ES-I3 (cell line): ENCODE measurements at regions not wholly inside any gene's neighbourhood (a gene's known extent, or its start where the extent isn't known, plus 50 kb on each side); places are given as distances from the start of the nearest gene placed in this dataset.

Source experiments
- H3K36me3 ChIP-seq: 2 replicates; pipeline ENCODE4 v1.6.1; 2013; ENCODE audit warnings: mild to moderate bottlenecking, low read length, control low read depth, moderate library complexity; ENCODE audit not compliant: insufficient read depth
- H3K4me1 ChIP-seq: 2 replicates; pipeline ENCODE4 v1.6.1; 2013; ENCODE audit warnings: mild to moderate bottlenecking, control low read depth, low read length; ENCODE audit not compliant: insufficient read depth
- H3K9ac ChIP-seq: 2 replicates; pipeline ENCODE4 v1.6.1; 2013; ENCODE audit warnings: low read depth, mild to moderate bottlenecking, low read length, moderate library complexity
- H3K9me3 ChIP-seq: 2 replicates; pipeline ENCODE4 v1.6.1; 2013; ENCODE audit warnings: mild to moderate bottlenecking, low read length, moderate library complexity; ENCODE audit not compliant: control insufficient read depth, insufficient read depth

DNA sequence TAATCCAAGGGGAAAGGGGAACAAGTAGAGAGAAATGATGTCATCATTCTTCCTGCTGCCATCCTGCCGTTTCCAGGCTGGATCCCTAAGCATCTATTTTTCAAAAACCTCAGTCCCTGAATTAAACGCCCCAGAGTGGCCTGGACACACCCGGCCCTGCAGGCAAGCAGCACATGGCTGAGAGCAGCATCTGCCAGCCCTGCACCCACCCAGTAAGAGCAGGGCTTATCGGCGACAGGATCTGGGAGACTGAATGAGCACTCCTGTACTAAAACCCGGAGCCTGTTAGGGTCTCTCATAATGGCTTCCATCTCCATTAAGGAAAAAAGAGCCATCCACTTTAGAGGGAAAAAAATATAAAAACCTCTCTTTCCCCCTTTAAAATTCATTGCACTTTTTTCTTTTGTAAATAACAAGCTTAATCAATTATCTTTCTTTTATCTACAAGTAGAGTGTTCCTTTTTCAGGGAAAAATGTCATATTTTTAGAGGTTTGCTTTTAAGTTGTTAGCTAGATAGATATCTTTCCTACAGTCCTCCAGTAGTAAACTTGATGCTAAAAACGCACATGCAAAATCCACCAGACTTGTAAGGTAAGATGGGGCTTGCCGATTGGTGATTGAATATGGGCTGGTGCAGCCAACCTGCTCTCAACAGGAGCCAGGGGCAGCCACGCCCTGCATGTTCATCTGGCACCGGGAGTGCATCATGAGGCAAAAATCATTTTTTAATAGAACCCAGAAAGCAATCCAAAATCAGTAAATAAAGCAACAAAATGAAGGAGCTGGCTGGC is 457.8 kb downstream of the EIPR1 start:
- H3K4me1 ChIP-seq = no peaks in the 10 kb centered on the region
- H3K9ac ChIP-seq = no peak overlapping the region
- no peaks in the 10 kb centered on the region for H3K36me3 ChIP-seq
- no peaks in the 10 kb centered on the region for H3K9me3 ChIP-seq

DNA sequence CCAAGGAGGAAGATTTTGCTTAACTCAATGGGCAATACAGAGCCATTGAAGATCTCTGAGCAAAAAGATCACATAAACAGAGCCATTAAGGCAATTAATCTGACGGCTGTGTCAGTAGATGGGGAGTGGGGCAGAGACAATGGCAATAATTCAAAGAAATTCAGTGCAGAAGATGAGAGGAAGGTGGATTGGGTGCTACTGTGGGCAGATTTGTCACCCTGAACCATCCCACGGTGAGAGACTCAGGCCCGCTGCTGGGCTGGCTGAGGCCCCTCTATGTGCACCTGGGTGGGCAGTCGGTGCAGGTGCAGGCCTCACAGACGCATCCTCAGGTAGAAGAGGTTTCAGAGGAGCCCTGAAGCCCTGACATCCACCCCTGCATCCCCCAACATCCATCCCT is 458.6 kb downstream of the EIPR1 start:
- H3K36me3 ChIP-seq = no peaks in the 10 kb centered on the region

DNA sequence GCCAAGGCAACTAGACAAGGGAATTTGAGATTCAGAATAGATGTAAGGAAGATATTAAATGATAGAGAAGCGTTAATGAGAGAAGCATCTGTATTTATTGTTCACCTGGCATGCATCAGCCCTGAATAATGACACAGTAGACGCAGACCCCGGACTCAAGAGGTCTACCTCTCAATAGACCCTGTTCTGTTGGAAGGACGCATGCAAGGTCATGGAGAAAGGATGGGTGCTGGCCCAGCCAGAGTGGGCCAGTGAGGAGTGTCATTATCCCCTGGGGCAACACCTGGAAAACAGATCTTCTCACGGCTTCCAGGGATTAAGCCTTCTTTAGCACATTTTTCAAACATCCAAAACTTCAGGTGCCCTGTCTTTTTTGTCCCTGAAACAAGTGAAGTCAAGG is 461.0 kb downstream of the EIPR1 start:
- no peaks in the 10 kb centered on the region for H3K4me1 ChIP-seq
- no peak overlapping the region for H3K9ac ChIP-seq
- no peaks in the 10 kb centered on the region for H3K9me3 ChIP-seq
- no peaks in the 10 kb centered on the region for H3K36me3 ChIP-seq

More for the DNA sequence above, 458.6 kb downstream of the EIPR1 start:
- no peaks in the 10 kb centered on the region for H3K4me1 ChIP-seq
- H3K9me3 ChIP-seq = no peaks in the 10 kb centered on the region
- H3K9ac ChIP-seq = no peak overlapping the region

DNA sequence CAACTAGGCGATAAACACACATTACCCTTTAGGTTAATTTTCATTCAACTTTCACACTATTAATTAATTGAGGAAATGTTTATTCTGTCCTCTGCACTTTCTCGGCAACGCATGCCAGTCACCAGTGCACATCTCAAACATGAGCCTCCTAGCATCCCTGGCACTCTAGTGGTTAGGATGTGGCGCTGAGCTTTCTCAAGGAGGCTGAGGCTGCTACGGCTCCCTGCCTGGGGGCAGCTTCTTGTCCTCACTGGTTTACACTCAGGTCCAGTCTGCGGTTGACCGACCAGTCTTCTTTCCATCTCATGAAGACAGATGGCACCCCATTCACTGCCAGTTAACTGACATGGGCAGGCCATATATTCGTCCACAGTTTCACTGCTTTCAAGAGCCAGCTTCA is 463.4 kb downstream of the EIPR1 start:
- Histone ChIP-seq H3K9me3 (no peaks in the 10 kb centered on the region), H3K9ac (no peak overlapping the region), H3K36me3 (no peaks in the 10 kb centered on the region), H3K4me1 (no peaks in the 10 kb centered on the region)

DNA sequence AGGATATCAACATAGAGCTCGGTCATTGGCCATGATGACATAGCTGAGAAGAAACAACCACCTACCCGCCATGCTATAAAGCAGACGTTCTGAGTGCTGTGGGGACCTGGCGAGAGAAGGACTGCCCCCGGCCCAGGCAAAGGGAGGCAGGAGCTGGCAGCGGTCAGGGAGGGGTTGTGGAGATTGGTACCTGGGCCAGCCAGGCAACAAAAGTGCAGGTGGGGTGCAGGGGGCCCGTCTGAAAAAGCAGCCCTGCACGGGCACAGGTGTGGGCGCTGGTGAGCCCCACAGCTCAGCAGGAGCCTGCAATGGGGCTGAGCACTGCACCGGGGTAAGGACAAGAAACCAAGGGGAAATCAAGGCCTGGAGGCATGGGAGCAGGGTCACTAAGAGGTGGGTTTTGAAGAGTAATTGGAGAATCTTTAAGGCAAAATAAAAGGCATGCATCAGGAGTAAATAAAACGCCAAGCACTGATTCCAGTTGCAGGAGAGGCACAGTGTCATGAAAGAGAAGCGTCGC is 464.0 kb downstream of the EIPR1 start:
- Histone ChIP-seq H3K9ac (no peak overlapping the region), H3K36me3 (no peaks in the 10 kb centered on the region), H3K9me3 (no peaks in the 10 kb centered on the region), H3K4me1 (no peaks in the 10 kb centered on the region)

DNA sequence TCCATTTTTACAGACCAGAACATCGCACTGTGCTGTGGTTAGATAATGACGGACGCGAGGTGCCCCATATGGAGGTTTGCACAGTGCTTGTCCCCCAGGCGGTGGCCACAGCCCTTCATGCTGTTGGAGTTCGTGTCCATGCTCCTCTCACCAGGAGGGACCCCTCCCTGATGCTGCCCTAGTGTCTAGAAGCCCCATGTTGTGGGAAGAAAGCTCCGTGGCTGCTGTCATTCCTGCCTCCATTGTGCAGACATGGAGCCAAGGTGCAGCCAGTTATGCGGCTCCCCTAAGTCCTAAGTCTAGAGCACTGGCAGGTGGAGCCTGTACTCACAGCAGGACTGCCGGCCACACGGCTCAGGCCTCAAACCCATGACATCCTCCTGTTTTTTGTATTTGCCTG is 464.9 kb downstream of the EIPR1 start:
- H3K9me3 ChIP-seq = no peaks in the 10 kb centered on the region
- no peaks in the 10 kb centered on the region for H3K4me1 ChIP-seq

DNA sequence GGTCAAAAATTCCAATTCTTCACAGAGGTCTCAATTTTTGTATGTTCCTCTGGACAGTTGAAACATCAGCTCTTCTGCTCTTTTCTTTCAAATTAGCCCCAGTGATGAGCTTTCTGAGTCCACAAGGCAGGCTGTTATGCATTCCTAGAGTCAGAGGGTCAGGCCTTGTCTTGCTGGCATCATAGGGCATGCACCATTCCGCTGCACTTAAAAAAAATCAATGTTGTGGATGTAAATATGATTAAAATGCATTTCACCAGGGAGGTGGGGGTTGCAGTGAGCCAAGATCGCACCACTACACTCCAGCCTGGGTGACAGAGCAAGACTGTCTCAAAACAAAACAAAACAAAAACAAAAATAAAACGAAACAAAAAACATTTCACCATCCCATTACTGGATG is 465.3 kb downstream of the EIPR1 start:
- Histone ChIP-seq H3K4me1 (no peaks in the 10 kb centered on the region), H3K9ac (no peak overlapping the region), H3K36me3 (no peaks in the 10 kb centered on the region), H3K9me3 (no peaks in the 10 kb centered on the region)

More for the DNA sequence above, 464.9 kb downstream of the EIPR1 start:
- Histone ChIP-seq H3K36me3 (no peaks in the 10 kb centered on the region), H3K9ac (no peak overlapping the region)

DNA sequence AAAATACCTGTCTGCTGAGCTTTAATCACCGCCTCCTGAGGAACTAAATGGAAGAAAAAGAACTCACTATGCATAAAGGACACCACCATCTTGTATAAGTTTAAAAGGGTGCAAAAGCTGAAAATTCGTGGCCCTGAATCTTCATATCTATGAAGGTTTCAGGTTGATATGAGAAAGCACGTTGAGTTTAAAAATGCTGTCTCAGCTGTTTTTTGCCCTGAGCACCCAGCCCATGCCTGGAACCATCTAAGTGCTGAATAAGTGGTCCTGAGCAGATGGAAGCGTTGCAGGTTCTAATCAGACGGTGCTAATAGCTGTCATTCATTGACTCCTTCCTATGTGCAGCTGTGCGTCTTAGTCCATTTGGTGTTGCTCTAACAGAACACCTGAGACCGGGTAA is 467.4 kb downstream of the EIPR1 start:
- H3K9ac ChIP-seq = no peak overlapping the region
- H3K36me3 ChIP-seq = no peaks in the 10 kb centered on the region
- H3K9me3 ChIP-seq = no peaks in the 10 kb centered on the region
- no peaks in the 10 kb centered on the region for H3K4me1 ChIP-seq

DNA sequence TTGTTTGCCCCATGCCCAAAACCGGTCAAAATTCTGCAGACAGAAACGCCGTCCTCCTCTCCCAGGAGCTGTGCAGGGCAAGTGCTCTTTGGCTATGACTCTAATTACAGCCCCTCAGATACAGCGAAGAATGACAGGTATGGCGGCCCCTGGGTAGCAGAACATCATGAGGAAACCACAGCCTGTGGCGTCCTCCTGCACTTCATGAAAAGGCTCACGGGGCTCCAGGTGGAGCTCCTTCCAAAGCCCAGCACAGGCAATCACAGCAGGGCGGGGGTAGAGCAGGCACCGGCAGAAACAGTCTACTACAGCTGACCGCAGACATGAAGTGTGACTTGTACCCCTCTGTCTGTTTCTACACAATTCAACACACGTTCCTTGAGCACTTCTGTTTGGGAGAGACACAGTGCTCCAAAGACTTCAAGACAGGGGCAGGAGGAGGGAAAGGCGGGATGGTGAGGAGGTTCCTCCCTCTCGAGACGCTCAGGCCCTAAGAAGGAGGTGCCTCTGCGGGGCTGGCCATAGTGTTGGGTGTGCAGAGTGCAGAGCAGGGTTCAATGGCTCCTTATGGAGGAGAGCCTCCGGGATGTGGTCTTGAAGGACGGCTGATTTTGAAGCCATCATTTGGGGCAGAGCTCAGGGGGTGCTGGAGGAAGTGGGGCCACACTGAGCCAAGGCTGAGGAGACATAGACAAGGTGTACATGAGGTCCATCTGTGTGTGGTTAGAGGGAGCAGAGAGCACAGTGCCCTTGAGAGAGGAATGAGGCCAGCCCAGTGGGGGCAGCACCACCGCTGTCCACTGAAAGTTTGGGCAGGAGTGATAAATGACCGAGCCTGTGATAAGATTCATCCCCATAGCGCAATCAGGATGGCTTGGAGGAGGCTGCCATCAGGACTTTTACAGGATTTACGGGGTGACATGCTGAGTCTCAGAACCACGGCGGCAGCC is 468.3 kb downstream of the EIPR1 start:
- H3K9me3 ChIP-seq = no peaks in the 10 kb centered on the region
- no peak overlapping the region for H3K9ac ChIP-seq
- H3K4me1 ChIP-seq = no peaks in the 10 kb centered on the region
- no peaks in the 10 kb centered on the region for H3K36me3 ChIP-seq

DNA sequence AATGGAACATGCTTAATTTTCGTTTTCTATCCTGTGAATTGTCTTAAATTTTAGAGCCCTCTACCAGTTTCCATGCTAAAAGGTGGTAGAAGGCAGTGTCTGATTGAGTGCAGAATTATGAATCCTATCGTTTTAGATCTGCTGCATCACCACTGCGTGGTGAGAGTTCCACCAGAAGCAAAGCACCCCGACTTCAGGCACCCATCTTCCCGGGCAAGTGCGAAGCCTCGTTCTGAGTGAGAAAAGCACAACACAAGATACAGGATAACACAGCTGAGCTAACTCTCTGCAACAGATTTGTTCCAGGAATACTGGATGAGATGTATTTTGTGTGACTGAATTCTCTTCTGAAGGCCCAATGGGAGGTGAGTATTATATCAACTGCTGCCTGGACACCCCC is 471.5 kb downstream of the EIPR1 start:
- H3K36me3 ChIP-seq = no peaks in the 10 kb centered on the region
- H3K4me1 ChIP-seq = no peaks in the 10 kb centered on the region
- H3K9me3 ChIP-seq = no peaks in the 10 kb centered on the region
- no peak overlapping the region for H3K9ac ChIP-seq

DNA sequence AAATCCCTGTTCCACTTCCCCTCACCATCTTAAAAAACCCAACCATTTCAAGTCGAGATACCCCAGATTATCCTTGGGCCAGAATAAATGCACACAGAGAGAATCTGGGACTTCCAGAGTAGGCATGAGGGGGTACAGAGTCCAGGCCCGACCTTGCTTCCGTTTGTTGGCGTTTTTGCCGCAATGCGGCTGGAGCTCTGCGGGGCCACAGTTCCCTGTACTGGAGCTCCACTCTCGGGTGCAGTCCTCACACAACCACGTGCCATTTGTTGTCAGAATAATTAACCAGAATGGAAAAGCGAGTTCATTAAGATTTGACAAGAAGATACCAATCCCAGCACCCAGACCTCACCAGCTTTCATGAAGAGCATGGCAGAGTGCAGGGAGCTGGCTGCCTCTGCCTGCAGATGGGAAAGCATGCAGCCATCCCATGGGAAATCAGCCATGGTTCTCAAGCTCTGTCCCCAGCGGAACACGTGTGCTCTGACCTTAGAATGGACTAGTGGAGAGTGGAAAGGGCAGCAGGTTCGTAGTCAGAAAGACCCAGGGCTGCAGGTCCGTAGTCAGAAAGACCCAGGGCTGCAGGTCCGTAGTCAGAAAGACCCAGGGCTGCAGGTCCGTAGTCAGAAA is 472.8 kb downstream of the EIPR1 start:
- Histone ChIP-seq H3K4me1 (no peaks in the 10 kb centered on the region), H3K36me3 (no peaks in the 10 kb centered on the region), H3K9ac (no peak overlapping the region), H3K9me3 (no peaks in the 10 kb centered on the region)

DNA sequence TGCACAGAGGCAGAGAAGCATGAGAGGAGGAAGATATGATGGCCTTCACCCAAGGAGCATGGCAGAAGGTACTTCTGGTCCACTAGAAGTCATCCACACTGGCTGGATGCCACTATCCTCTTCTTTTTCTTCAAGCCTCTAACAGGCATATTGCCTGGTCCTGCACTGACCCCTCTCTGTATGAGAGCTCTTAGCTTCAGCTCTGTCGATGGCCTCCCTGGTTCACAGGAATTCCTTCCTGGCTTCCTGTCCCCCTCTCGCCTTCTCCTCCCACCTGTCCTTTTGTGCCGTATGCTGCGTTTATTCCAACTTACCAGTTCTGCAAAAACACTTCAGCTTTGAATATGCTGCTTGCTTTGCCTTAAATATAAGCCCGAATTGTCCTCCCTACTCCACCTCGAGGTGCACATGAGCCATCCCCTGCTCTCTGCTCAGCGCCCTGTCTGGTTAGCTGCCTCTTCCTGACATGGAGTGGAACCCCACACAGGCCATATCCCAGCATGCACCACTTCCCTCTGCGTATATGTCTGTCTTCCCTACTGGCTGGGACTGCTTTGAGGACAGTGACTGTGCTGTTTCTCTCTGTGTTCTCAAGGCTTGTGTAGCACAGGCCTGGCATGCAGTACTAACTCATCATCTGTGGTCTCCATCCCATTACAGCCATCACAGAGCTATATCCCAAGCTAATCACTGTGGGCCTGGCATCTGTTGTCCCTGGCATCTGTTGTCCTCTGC is 474.9 kb downstream of the EIPR1 start:
- H3K4me1 ChIP-seq = no peaks in the 10 kb centered on the region
- no peaks in the 10 kb centered on the region for H3K9me3 ChIP-seq
- H3K9ac ChIP-seq = no peak overlapping the region
- no peaks in the 10 kb centered on the region for H3K36me3 ChIP-seq

DNA sequence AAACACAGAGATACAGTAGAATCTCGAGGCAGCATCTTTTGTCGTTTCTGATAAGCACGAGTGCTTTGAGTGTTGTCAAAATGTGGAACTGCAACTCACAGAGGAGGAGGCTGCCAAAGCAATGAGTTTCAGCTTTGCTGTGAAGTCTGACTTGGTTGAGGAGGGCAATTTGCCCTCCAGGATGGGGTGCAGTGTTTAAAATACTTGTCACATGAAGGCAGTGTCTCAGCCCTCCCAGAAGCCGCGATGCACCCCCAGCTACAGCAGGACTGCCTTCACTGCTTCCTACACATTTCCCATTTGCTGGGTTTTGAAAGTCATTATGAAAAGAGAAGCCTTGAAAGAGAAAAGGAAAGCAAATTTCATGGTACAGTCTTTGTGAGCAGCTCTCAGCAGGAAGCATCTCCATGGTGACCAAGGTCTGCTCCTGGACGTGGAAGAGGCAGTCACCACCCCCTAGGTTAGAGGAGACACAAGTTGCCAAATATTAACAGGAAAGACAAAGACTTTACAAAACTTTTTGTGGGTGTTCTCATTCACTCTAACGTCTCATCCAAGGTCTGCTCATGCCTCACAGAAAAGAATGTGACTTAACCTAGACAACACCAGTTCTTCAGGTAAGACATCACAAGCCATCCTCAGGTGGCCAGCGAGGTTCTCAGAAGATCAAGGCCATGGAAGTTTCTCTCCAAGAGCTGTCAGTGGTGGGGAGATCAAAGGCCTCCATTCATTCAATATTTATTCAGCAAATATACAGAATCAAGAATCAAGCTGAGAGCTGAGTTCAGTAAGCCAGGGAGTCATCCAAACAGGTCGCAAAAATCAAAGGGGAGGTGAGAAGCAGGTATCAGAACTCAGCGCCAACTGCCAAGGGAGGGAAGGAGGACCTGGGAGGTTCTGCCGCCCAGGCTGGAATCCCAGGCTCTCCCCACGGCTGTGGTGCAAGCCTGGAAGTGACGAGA is 476.0 kb downstream of the EIPR1 start:
- H3K4me1 ChIP-seq = no peaks in the 10 kb centered on the region
- no peaks in the 10 kb centered on the region for H3K9me3 ChIP-seq
- H3K36me3 ChIP-seq = no peaks in the 10 kb centered on the region
- H3K9ac ChIP-seq = no peak overlapping the region
